GM19023 (cell line): ENCODE measurements at regions not wholly inside any gene's neighbourhood (a gene's known extent, or its start where the extent isn't known, plus 50 kb on each side); places are given as distances from the start of the nearest gene placed in this dataset.

ENCODE experiments used
- ATAC-seq: cut with Tn5 transposase; IDR thresholded peaks from one replicate; pipeline ENCODE4 v1.9.1; 2021; ENCODE audit warnings: mild to moderate bottlenecking, moderate library complexity; ENCODE audit not compliant: unreplicated experiment

DNA sequence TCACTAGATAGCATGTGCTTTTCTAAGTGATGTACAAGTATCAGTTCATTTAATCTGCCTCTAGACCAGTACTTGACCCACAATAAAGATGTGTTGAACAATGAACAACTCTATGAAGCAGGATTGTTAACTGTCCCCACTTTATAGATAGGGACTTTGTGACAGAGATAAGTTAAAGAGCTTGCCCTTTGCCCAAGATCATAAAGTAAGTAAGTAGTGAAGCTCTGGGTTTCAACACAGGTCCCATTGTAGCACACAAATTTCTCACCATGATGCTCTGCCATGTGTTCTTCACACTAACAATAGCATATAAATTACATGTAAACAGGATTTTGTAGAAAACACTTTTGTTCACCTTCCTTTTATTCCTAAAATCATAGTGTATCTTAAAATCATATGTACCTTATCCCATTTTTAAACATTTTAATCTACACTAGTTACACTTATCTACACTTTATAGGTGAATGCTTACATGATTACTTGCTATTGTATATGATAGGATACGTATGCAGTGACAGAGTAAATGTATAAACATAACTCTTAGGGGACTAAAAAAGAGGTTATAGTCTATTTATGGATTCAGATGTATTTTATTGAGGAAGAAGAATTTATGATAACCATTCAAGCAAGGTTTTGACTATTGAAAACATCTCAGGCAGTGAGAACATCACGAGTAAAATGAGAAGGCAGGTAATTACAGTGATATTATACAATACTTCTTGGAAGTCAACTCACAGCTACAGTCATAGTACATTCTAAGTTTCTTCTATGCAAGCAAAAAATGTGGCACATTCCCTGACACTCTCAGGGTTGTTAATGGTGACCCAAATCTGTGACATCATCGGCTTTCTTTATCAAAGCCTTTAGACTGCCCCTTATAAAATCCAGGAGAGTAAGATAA lies 2275.1 kb downstream of the PCDH7 start:
- no peak for ATAC-seq

DNA sequence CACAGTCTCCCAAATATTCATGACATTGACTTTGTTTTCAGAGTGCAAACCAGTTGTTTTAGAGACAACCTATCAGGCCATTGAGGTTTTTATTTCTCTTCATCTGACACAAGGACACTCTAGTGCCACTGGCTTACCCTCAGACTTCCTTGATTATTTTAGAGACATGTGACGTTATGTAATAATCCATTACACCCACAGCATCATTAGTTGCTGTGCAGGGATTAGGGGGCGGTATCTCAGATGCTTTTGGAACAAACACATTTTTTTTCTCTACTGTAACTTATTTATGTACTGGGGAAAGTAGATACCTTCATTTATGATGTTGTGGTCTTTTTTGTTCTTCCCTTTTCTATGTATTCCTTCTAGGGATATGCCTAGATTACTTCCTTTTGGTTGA lies 2293.1 kb downstream of the PCDH7 start:
- ATAC-seq = no peak

GRCh38 chr4:33025236-33025635 lies 2305.1 kb downstream of the PCDH7 start:
- ATAC-seq = no peak

- ATAC-seq = no peak
Measured at GRCh38 chr4:33029976-33030375, 2309.8 kb downstream of the PCDH7 start.

DNA sequence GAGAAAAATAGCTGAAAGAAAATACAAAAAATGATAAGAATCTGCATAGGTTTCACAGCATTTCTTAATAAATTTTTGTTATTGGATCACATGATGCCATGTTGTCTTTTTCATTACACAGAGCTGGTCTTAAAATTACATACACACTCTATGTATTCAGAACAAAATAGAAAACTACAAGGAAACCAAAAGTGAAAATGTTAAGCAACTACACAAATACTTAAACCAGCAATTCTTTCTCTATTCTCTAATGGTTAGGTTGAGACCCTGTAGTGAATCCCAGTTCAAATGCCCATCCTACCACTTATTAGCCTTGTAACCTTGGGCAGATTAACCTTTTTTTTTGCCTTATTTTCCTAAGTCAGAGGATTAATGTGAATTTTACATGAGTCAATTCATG lies 2311.2 kb downstream of the PCDH7 start:
- no peak for ATAC-seq

DNA sequence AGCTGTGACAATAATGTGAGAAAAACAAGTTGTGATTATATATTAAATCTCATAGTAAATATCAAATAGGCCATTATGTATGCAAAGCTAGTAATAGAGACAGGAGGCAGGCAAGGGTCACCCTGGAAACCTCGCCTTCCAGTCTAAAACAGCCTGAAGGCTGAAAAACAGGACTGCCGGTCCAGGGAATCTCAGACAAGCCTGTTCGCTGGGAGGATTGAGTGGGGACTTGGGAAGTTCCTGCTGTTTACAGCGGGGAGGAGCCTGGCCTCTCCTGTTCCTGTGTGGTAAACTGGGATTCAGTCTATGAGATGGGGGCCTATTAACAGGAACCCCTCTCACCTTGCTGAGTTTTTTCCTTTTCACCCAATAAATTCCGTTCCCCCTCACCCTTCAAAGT lies 2317.3 kb downstream of the PCDH7 start:
- ATAC-seq = no peak

- ATAC-seq = no peak
Measured at GRCh38 chr4:33045334-33045733, 2325.2 kb downstream of the PCDH7 start.

DNA sequence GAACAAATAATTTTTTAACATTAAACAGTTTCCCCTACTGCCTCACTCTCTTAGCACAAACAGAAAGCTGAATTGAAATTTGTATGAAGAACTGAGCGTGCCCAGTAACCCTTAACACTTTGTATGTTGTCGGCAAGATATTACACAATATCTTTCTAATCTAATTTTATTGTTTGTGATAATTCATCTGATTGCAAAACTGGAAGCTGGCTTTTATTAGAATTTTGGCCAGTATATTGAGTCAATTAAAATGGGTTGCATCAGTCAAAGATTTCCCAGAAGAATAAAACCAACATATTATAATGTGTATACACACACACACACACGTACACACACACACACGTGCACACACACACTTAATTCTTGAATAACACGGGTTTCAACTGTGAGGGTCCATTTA lies 2332.1 kb downstream of the PCDH7 start:
- no peak for ATAC-seq

DNA sequence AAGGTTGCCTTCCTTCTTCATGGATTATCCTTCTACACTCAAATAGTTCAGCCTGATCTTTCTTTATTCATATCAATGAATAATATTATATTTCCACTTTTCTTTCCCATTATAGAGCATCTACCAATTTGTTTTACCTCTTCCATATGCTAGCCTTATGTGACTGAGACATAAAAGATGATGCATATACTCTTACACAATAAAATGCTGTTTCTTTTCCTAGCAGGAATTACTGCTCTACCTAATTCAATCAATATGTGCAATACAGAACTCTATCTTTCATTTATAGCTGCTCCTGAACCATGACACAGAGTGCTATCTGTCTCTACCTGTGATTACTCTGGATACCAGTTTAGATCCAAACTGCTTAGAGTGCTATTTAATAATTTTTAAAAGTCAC lies 2334.0 kb downstream of the PCDH7 start:
- no peak for ATAC-seq

DNA sequence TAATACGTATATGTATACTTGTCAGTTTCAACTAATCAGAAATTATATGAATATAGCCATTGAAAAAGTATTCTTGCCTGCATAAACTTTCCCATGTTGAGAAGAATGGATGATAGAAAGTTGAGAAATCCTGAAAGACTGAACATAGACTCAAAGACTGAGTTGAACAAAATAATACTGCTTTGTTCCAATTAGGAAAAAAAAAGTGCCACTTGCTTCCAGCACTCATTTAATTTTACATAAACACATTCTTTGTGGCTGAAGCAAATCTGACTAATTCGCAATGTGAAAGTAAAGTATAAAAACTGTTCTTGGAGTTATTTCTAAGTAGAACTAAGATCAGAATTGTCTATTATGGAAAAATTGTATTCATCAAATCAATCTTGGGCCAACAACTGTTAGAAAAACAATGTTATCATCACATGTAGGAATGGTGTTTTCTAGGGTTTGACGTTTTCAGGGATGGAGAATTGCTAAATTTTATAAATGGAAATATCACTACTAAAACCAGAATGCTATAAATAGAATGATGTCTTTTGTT lies 2334.6 kb downstream of the PCDH7 start:
- no peak for ATAC-seq

DNA sequence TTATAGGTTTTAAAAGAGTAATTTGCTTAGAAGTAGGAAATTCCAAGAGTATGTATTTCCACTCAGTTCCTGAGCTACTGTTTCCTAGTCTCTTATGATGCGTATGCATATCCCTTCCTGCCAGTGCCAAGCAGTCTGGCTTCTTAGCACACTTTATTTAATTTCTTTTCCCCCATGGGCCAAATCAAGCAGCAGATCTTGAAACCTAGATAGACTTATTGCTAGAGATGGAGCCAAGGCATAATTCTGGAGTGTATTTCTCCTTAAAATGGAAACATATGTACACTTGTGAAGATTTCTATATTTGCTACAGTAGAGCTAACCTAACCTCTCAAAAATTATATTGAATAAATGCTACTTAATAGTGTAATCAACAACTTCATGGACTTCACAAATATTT lies 2337.6 kb downstream of the PCDH7 start:
- no peak for ATAC-seq

GRCh38 chr4:33058998-33059397 lies 2338.8 kb downstream of the PCDH7 start:
- ATAC-seq = no peak

GRCh38 chr4:33060674-33061542 lies 2340.7 kb downstream of the PCDH7 start:
- no peak for ATAC-seq

- ATAC-seq = no peak
Measured at GRCh38 chr4:33061727-33062126, 2341.6 kb downstream of the PCDH7 start.

DNA sequence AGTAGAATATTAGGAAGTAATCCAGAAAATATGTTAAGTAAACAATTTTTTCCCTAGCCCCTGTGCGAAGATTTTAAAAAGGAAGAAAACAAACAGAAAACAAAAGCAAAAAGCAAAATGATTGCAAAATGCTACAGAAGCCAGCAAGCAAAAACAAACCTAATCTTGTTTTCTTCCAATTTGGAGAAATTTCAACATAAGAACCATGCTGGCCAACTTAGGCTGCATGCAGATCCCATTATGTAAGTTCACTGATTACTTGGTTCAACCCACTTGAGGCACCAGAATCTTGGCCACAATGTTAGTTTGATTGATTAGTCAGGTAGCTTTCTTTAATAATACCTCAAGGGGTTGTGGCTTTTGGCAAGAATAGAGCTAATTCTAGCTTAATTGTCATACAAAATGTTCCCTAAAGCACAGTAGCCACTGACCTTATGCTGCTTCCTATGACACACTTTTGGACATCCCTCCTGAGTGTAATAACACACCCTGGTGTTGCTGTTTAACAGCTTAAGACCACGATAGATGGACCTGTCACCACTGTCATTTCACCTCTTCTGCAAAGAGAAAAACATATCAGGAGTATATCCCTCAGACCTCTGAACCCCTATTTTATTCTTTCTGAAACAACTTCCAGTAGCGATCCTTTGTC lies 2342.1 kb downstream of the PCDH7 start:
- ATAC-seq = no peak

GRCh38 chr4:33063241-33063640 lies 2343.1 kb downstream of the PCDH7 start:
- ATAC-seq = no peak

- ATAC-seq = no peak
Measured at GRCh38 chr4:33064238-33064637, 2344.1 kb downstream of the PCDH7 start.

DNA sequence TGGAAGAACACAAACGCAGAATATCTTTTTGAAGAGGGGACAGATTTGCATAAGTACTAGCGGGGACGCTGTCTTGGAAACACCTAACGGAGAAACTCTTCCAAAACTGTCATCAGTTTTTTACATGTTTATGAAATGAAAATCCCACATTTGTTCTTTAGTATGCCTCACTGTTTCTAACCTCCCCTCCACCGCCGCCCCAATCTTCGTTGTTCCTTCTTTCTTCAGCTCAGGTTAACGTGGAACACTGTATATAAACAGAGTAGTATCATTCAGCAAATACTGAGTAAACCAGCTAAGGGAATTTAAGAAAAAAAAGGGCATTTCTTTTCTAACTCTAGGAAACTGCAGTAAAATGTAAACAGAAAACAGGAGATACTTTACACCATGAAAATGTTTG lies 2345.6 kb downstream of the PCDH7 start:
- ATAC-seq = no peak

- ATAC-seq = no peak
Measured at GRCh38 chr4:33067221-33067620, 2347.1 kb downstream of the PCDH7 start.

DNA sequence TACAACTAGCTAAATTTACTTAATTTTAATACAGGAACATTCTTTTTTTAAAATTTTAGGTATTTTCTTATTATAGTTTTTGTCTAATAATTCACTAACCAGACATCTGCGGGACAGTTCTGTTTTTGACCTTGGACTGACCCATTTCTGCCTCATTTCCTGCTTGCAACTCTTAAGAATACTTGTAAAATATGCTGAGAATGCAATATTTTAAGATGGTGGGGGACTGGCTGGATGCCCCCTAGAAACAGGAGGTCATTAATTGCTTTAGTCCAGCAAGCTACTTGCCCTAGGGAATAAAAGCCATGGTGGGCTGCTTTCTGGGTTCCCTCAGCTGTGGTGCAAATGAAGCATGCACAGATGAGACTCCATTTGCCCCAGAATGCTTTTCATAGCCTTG lies 2348.4 kb downstream of the PCDH7 start:
- ATAC-seq = no peak

DNA sequence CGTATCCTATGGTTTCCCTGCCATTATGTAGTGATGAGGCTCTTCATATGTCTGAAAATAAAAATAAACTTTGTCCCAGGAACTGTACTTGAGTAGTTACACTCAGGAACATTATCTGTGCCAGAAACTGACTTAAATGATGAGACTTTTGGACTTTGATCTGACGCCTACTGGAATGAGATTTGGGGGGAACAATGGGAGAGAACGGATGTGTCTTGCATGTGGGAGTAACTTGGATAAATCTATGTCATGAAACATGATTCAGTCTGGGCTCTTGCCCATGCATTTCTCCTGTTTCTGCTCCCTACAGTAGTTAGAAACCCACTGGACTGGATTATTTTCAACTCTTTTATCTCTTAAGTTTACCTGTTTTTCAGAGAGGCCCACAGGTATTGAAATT lies 2351.4 kb downstream of the PCDH7 start:
- ATAC-seq = no peak
